Uterus (tissue), 3 donors: ENCODE measurements at regions not wholly inside any gene's neighbourhood (a gene's known extent, or its start where the extent isn't known, plus 50 kb on each side); places are given as distances from the start of the nearest gene placed in this dataset.

ENCODE experiments used
- DNase-seq, 2 donors: peaks; one replicate each; pipeline ENCODE4 v3.0.0-alpha.2; 2019 to 2020
- H3K27ac ChIP-seq, 2 donors: fragments of 200-600 bp; sonication (generic); 1 replicate in 1 of 2; 2 replicates in 1 of 2; pipeline ENCODE4 v1.5.1; 2016 to 2018
- H3K27me3 ChIP-seq, 2 donors: fragments of 200-600 bp; sonication (generic); one replicate each; pipeline ENCODE4 v1.5.1; 2018 to 2019; ENCODE audit warnings: control low read depth in 1 of 2
- H3K36me3 ChIP-seq, 2 donors: fragments of 200-600 bp; sonication (generic); one replicate each; pipeline ENCODE4 v1.5.1; 2019; ENCODE audit warnings: control low read depth in 1 of 2
- H3K4me1 ChIP-seq, 2 donors: fragments of 200-600 bp; sonication (generic); one replicate each; pipeline ENCODE4 v1.5.1; 2018 to 2019; ENCODE audit warnings: control low read depth in 1 of 2
- H3K4me3 ChIP-seq, 2 donors: fragments of 200-600 bp; sonication (generic); 1 replicate in 1 of 2; 2 replicates in 1 of 2; pipeline ENCODE4 v1.5.1; 2018 to 2019; ENCODE audit warnings: mild to moderate bottlenecking in 1 of 2
- H3K9me3 ChIP-seq, 2 donors: fragments of 200-600 bp; sonication (generic); one replicate each; pipeline ENCODE4 v1.5.1; 2019; ENCODE audit warnings: control low read depth in 1 of 2
- CTCF ChIP-seq, 4 experiments: fragments of 200-600 bp in 2 of 4; fragments of 450-650 bp in 2 of 4; sonication (generic) in 2 of 4; IDR thresholded peaks; one replicate each; pipeline ENCODE4 v1.5.1; 2016 to 2019; ENCODE audit warnings: antibody characterized with exemption in 4 of 4, mild to moderate bottlenecking in 2 of 4, moderate library complexity in 1 of 4
- POLR2A ChIP-seq, 2 donors: fragments of 450-650 bp; IDR thresholded peaks; one replicate each; pipeline ENCODE4 v1.6.1; 2016; ENCODE audit warnings: antibody characterized with exemption in 2 of 2, mild to moderate bottlenecking in 1 of 2, moderate library complexity in 1 of 2
- intact Hi-C: fragments of 100-400 bp; cut with DNase I; formaldehyde crosslinking; loops from one replicate; pipeline ENCODE4 v1.15.1; 2023; ENCODE audit warnings: low total_unique reads
- donor health status: DM: yes; HTN: yes; CAD: no.

- no peak overlapping the region for H3K4me3 ChIP-seq
- intact Hi-C loops, result no loop called here
- H3K4me1 ChIP-seq, result no peaks in the 10 kb centered on the region
- no peak for DNase-seq
- no peak overlapping the region for H3K27ac ChIP-seq
- H3K9me3 ChIP-seq, result no peaks in the 10 kb centered on the region
- TF ChIP-seq CTCF (IDR thresholded peaks at IDR 0.05) (no peak), POLR2A (IDR thresholded peaks at IDR 0.05) (no peak)
- H3K36me3 ChIP-seq, result no peaks in the 10 kb centered on the region
- H3K27me3 ChIP-seq, result peaks cover 0 to 4% of the 10 kb centered on the region in 2 donors
Observed at GRCh38 chr2:228268756-228269155, 87.3 kb upstream of the SPHKAP start.

GRCh38 chr2:228268301-228268700, 86.8 kb upstream of the SPHKAP start:
- DNase-seq, result no peak
- Histone ChIP-seq H3K36me3 (no peaks in the 10 kb centered on the region), H3K4me3 (no peak overlapping the region), H3K27ac (no peak overlapping the region), H3K9me3 (no peaks in the 10 kb centered on the region), H3K4me1 (no peaks in the 10 kb centered on the region), H3K27me3 (peaks cover 0 to 4% of the 10 kb centered on the region in 2 donors)
- intact Hi-C loops, result no loop called here
- TF ChIP-seq POLR2A (IDR thresholded peaks at IDR 0.05) (no peak), CTCF (IDR thresholded peaks at IDR 0.05) (no peak)

GRCh38 chr2:228263156-228263555, 81.7 kb upstream of the SPHKAP start:
- intact Hi-C loops, result no loop called here
- Histone ChIP-seq H3K4me1 (no peaks in the 10 kb centered on the region), H3K9me3 (no peaks in the 10 kb centered on the region), H3K27me3 (no peaks in the 10 kb centered on the region), H3K27ac (no peak overlapping the region), H3K36me3 (no peaks in the 10 kb centered on the region), H3K4me3 (no peak overlapping the region)
- DNase-seq, result no peak
- TF ChIP-seq CTCF (IDR thresholded peaks at IDR 0.05) (no peak), POLR2A (IDR thresholded peaks at IDR 0.05) (no peak)

- H3K9me3 ChIP-seq, result no peaks in the 10 kb centered on the region
- H3K27me3 ChIP-seq, result no peaks in the 10 kb centered on the region
- H3K36me3 ChIP-seq, result no peaks in the 10 kb centered on the region
- no peak for DNase-seq
- intact Hi-C loops, result no loop called here
- no peaks in the 10 kb centered on the region for H3K4me1 ChIP-seq
- no peak overlapping the region for H3K27ac ChIP-seq
- TF ChIP-seq POLR2A (IDR thresholded peaks at IDR 0.05) (no peak), CTCF (IDR thresholded peaks at IDR 0.05) (no peak)
- no peak overlapping the region for H3K4me3 ChIP-seq
Observed at GRCh38 chr2:228261546-228261945, 80.1 kb upstream of the SPHKAP start.

- H3K27ac ChIP-seq, result no peak overlapping the region
- H3K9me3 ChIP-seq, result no peaks in the 10 kb centered on the region
- no peak for TF ChIP-seq CTCF (IDR thresholded peaks at IDR 0.05)
- no peak for TF ChIP-seq POLR2A (IDR thresholded peaks at IDR 0.05)
- H3K4me3 ChIP-seq, result no peak overlapping the region
- no peak for DNase-seq
- H3K27me3 ChIP-seq, result no peaks in the 10 kb centered on the region
- no peaks in the 10 kb centered on the region for H3K36me3 ChIP-seq
- H3K4me1 ChIP-seq, result no peaks in the 10 kb centered on the region
- intact Hi-C loops, result no loop called here
Observed at GRCh38 chr2:228257379-228257778, 75.9 kb upstream of the SPHKAP start.
